ENCODE measurements at regions not wholly inside any gene's neighbourhood (a gene's known extent, or its start where the extent isn't known, plus 50 kb on each side); places are given as distances from the start of the nearest gene placed in this dataset.

DNA sequence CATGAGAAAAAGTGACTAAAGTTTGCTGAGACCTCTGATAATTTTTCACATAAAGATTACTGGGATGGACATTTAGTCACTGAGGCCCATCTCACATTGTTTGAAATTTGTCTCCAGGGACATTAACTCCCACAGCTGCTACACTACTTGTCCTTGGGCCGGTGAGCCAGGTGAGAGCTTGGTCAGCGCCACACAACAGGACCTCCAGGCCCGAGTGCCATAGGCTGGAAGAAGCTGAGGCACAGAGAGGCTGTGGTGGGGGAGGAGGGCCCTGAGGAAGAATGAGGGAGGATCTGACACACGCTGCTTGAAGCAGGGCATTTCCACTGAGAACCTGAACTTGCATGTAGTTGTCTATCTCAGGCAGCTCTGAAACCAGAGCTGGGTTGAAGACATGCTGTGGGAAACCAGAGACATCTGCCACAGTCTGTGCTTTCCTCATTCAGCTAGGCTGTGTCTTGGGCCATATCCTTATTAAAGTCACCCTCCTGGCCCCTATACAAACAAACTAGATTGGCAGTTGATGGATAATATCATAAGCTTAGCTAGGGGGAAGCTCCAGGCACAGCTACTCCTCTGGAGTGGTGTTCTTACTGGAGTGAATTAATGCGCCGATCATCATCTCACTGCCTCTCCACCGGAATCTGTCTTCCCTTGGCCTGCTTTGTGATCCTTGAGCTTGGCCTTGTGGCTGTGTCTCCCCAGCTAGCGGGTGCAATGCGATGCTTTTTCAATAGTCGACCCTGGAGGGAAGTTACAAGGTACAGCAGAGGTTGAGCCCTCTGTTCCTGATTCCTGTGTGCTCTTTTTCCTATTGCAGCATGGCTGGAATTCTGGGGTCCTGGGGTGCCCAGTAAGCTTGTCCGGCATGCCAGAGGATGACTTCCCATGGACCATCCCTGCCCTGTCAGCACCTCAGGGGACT, 225.3 kb upstream of the B3GAT1 start:
- DNase-seq: no peak
- Mint-ChIP-seq H3K4me3 (no peak overlapping the region), H3K27me3 (peaks cover 2% of the 10 kb centered on the region), H3K9me3 (no peaks in the 10 kb centered on the region), H3K36me3 (ENCODE audit: low read depth) (no peaks in the 10 kb centered on the region), H3K4me1 (no peaks in the 10 kb centered on the region), H3K27ac (no peak overlapping the region)
- CTCF ChIA-PET: no interaction called here
- POLR2A ChIA-PET: no interaction called here
- intact Hi-C loops (cut with micrococcal nuclease): no loop called here
- TF ChIP-seq, protein P1, sequence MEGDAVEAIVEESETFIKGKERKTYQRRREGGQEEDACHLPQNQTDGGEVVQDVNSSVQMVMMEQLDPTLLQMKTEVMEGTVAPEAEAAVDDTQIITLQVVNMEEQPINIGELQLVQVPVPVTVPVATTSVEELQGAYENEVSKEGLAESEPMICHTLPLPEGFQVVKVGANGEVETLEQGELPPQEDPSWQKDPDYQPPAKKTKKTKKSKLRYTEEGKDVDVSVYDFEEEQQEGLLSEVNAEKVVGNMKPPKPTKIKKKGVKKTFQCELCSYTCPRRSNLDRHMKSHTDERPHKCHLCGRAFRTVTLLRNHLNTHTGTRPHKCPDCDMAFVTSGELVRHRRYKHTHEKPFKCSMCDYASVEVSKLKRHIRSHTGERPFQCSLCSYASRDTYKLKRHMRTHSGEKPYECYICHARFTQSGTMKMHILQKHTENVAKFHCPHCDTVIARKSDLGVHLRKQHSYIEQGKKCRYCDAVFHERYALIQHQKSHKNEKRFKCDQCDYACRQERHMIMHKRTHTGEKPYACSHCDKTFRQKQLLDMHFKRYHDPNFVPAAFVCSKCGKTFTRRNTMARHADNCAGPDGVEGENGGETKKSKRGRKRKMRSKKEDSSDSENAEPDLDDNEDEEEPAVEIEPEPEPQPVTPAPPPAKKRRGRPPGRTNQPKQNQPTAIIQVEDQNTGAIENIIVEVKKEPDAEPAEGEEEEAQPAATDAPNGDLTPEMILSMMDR (IDR thresholded peaks at IDR 0.05): no peak
- no peak for ATAC-seq (ENCODE audit: low read depth)

DNA sequence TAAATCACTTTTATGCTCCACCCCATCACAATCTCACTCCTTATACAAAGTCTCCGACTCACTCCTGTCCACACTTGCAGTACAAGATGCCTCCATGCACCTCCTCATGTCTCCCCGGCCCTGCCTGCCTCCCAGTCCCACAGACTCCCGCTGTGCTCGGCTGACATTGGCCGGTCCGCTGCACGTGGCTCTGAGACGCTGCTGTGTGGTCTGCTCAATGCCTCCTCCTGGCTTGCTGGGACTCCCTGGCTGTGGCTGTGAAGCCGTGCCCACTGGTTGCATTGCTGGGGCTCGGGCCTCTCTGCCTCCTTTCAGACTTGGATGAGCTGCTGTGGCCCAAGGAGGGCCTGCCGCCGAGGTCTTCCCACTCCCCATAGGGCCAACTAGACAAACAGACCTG, 224.0 kb upstream of the B3GAT1 start:
- peaks cover 2% of the 10 kb centered on the region for H3K27me3 Mint-ChIP-seq
- ATAC-seq (ENCODE audit: low read depth) (no peak), DNase-seq (no peak)
- H3K27ac Mint-ChIP-seq: no peak overlapping the region
- H3K36me3 Mint-ChIP-seq (ENCODE audit: low read depth): no peaks in the 10 kb centered on the region
- TF ChIP-seq, protein P1 (IDR thresholded peaks at IDR 0.05): no peak
- ChIA-PET CTCF (no interaction called here), POLR2A (no interaction called here)
- no peaks in the 10 kb centered on the region for H3K4me1 Mint-ChIP-seq
- no peaks in the 10 kb centered on the region for H3K9me3 Mint-ChIP-seq
- H3K4me3 Mint-ChIP-seq: no peak overlapping the region
- intact Hi-C loops (cut with micrococcal nuclease): no loop called here

DNA sequence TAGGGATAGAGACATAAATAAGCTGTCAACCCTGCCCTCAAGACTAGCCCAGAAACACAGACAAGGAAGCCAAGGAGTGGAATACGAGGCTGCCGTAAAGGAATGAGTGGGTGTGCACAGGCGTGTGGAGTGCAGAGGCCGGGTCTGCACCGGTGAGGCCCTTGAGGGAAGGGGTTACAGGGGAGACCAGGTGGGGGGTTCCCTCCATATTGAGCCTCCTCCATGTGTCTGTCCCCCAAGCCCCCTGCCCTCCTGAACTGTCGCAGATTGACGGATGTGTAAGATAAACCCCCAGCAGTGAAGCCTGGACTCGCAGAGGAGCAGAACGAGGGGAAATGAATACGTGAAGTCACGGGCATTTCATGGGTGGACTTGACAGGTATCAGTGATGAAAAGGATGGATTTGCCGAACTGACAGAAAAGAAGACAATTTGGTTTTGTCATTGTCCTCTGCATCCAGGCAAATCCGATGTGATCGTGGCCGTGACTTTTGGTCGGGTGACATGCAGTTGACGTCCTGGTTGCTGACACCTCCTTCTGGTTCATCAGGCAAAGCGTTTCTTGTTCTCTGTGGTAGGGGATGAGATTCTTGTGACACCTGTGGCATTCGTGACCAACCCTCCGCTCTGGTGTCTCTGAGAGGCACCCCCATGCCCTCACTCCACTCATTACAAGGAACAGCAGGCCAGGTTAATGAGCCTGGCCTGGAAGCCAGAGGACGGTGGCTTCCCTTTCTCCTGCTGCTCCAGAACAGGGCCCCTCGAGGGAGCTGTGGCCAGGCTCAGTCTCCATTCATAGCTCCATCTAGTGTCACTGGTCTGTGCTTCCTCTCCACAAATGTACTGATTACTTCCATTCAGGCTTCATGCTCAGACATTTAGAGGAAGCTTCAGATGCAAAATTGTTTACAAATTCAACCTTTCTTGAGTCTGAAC, 223.1 kb upstream of the B3GAT1 start:
- Mint-ChIP-seq H3K4me1 (no peaks in the 10 kb centered on the region), H3K27ac (no peak overlapping the region), H3K4me3 (no peak overlapping the region), H3K36me3 (ENCODE audit: low read depth) (no peaks in the 10 kb centered on the region), H3K9me3 (no peaks in the 10 kb centered on the region), H3K27me3 (peaks cover 2% of the 10 kb centered on the region)
- CTCF ChIA-PET: no interaction called here
- ATAC-seq (ENCODE audit: low read depth) (no peak), DNase-seq (no peak)
- POLR2A ChIA-PET: no interaction called here
- intact Hi-C loops (cut with micrococcal nuclease): no loop called here
- TF ChIP-seq, protein P1 (IDR thresholded peaks at IDR 0.05): no peak

DNA sequence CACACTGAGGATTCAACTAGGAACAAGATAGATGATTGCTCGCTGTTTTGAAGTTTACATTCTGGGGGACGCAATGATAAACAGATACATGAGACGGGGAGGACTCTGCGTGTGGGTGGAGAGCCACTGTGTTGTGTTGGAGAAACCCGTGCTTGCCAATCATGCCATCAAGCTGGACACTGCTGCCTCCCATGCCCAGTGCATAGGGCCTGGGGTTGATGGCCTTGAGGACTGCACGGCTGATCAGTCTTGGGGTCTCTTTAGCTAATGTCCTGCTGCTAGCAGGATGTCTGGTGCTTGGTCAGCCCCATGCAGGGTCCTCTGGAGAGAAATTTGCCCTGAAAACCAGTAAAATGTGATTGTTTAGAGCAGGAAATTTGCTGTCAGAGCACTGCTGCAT, 221.2 kb upstream of the B3GAT1 start:
- H3K4me3 Mint-ChIP-seq: no peak overlapping the region
- TF ChIP-seq, protein P1 (IDR thresholded peaks at IDR 0.05): no peak
- ChIA-PET POLR2A (no interaction called here), CTCF (no interaction called here)
- peaks cover 2% of the 10 kb centered on the region for H3K27me3 Mint-ChIP-seq
- ATAC-seq (ENCODE audit: low read depth): no peak
- intact Hi-C loops (cut with micrococcal nuclease): no loop called here
- DNase-seq: no peak
- H3K4me1 Mint-ChIP-seq: no peaks in the 10 kb centered on the region
- H3K27ac Mint-ChIP-seq: no peak overlapping the region
- H3K36me3 Mint-ChIP-seq (ENCODE audit: low read depth): no peaks in the 10 kb centered on the region
- no peaks in the 10 kb centered on the region for H3K9me3 Mint-ChIP-seq
